ENCODE measurements at regions not wholly inside any gene's neighbourhood (a gene's known extent, or its start where the extent isn't known, plus 50 kb on each side); places are given as distances from the start of the nearest gene placed in this dataset.

DNA sequence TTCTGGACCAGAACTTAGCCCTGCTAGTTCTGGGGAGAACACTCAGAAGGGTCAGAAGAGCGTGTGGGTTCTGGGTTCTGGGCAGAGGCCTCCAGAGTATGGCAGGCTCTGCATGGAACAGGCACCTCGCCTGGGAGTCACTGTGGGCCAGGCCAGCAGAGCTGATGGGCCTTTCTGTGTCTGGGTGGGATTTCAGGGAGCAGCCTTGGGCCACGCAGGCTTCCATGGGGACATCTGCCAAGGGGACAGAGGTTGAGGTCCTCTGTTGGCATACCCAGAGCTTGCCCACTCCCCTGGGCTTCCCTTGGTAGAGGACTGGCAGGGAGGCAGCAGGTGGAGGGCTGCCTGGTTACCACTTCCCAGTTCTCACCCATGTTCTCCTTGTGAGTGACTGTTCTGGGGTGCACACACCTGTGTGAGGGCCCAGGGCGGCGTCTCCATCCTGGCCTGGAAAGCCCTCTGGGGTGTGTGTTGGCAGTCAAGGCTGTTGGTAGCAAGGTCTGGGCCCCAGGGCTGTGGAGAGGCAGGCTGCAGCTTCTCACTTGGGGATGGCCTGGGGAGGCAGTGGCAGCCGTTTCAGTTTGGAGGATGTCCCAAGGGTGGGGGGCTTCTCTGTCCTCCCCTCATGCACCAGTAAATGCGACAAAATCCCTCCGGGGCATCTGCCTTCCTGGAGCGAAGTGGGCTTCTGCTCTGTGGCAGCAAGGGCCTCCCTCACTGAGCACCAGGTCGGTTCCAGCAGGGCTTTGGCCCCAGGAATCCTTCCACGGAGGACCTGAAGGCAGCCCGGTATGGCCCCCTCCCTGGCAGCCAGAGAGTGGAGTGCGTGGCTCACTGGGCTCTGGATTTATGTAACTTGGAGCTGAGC lies 74.6 kb upstream of the HDAC4 start:
- no peak for DNase-seq (ENCODE audit: low read depth in 2 of 2)

DNA sequence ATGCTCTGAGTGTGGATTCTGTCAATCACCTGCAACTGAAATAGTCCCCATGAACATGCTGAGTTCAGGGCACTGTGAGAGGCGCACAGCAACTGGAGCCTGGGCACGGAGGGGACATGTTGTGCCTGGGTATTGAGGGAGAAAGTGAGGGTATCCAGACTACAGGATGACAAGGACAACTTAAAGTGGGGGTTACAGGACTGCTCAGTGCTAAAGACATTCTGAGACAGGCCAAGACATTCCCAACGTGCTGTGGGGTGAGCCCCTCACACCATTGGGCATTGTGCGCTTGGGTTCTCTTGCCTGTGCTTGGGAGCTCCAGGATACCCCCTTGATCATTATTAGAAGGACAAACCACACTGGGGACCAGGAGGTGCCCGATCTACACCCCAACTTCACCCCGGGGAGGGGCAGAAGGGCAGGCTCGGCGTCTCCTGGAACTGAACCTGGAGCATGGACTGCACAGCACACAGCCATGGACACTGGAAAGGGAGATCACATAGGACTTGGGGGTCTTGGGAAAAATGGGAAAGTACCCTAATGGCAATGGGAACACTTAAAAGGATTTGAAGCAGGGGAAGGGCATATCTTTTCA lies 72.5 kb upstream of the HDAC4 start:
- no peak for DNase-seq (ENCODE audit: low read depth in 2 of 2)

DNA sequence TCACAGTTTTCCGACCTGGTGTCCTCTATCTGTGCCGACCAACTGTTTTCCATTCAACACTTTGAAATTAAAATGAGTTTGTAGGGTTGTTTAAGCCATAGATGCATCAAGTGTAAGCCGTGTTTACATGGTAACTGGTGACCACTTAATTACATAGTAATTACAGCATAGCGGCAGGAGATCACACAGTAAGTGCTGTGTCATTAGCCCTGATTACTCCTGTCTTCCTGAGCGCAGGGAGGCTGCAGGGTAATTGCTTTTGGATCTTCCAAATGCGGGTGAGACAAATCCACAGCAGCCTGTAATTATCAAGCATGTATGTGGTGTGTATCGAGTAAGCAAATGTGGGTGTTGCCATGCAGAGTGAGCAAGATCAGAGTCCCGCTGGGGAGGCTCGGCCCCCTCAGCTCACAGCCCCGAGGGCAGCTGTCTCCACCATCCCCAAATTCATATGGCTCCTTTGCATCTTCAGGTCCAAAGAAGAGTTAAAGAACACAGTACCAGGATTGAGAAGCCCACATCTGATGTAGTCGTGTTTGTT lies 71.5 kb upstream of the HDAC4 start:
- no peak for DNase-seq (ENCODE audit: low read depth in 2 of 2)

DNA sequence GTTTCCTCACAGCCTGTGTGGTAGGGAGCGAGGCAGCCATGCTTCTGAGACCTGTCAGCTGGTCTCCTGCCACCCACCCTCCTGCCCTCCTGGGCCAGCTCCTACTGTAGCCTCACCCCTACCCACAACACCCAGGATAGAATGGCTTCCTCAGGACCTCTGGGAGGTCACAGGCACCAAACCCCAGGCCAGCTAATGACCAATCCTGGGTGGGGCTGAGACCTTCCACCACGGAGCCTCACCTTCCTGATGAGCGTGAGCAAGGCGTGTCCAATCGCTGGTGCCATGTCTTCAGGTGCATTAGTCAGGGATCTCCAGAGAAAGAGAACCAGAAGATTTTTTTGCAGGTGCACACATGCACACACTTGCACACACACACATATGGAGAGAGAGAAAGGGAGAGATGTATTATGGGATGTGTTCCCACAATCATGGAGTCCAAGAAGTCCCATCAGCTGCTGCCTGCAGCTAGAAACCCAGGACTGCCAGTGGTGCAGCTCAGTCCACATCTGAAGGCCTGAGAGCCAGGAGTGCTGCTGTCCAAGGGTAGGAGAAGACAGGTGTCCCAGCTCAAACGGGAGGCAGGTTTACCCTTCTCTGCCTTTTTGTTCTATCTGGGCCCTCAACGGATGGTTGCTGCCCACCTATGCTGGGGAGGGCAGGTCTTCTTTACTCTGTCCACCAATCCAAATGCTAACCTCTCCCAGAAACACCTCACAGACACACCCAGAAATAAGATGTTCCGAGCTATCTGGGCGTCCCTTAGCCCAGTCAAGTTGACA lies 70.4 kb upstream of the HDAC4 start:
- no peak for DNase-seq (ENCODE audit: low read depth in 2 of 2)

DNA sequence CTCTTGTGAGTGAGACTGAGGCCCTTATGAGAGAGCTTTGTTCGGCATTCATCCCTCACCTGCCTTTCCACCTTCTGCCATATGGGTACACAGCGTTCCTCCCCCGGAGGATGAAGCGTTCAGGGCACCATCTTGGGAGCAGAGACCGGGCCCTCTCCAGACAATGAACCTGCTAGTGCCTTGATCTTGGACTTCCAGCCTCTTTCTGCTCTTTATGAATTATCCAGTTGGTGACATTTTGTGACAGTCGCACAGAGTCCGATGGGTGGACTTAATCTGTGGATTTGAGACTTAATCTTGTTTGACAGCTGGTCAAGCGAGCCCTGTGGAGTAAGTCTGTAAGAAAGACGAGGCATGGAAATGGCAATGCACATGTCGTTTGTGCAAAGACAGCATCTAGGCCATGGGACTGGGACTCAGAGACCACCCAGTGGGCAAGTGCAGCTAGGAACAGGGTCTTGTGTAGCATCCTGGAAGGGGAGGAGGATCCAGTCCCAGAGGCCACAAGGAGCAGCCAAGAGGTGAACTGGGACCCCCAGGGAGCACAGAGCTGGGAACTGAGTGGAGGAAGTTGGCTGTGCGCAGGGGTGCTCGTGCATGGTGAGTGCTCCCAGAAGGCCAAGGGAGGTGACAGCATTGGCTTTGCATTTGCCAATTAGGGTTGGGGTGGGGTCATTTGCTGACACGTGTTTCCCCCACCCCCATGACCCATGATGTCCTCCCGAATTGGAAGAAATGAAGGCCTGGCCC lies 69.5 kb upstream of the HDAC4 start:
- no peak for DNase-seq (ENCODE audit: low read depth in 2 of 2)

DNA sequence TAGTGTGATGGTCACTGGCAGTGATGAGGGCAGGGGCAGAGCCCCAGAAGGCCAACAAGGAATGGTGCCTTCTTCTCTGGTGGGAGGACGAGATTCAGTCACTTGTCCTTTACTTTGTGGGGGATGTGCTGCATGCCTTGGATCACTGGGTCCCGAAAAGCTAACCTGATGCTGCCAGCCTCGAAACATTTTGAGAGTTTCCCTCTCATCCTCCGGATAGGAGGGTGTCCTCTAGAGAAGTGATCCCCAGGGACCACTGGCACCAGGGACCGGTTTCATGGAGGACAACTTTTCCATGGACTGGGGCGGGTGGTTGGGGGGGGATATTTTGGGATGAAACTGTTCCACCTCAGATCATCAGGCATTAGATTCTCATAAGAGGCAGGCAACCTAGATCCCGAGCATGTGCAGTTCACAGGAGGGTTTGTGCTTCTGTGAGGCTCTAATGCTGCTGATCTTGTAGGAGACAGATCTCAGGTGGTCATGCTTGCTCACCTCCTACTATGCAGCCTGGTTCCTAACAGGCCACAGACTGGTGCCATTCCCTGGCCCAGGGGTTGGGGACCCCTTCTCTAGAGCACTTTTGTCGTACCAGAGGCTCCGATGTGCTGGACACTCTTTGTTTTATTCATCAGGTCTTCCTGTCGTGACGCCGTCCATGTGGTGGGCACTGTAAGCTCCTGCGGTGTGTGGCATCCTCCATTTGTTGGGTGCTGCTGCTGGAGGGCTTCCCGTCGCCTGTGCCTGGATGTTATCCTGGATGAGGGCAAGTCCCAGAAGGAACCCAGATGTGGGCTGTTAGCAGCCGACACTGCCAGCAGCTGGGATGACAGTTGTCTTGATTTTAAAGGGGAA lies 68.5 kb upstream of the HDAC4 start:
- DNase-seq (ENCODE audit: low read depth in 2 of 2) = no peak

DNA sequence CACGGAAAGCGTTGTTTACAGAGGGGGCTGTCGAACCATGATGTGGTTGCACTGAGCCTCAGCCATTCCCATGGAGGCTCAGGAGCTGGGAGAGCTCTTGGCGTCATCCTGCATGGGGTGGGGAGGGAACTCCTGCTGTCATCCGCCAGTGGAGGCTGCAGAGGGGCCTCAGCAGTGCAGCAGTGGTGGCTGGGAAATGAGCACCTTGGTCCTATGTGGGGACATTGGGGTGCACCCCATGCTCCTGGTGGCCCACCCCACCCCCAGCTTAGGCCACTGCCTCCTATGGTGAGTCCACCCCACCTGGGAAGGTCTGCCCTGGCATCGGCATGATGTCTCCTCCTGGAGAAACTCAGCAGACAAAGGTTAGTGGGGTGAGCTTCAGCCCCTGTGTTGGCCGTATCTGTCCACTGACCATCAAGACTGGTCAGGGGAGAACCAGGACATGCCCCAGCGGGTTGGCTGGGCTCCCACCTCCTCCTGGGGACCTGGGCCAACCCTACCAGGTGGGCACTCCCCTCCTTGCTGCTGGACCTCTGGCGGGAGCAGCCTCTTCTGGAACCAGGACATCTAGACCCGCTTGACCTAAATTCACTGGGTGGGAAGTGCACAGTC lies 67.8 kb upstream of the HDAC4 start:
- DNase-seq (ENCODE audit: low read depth in 2 of 2) = no peak

DNA sequence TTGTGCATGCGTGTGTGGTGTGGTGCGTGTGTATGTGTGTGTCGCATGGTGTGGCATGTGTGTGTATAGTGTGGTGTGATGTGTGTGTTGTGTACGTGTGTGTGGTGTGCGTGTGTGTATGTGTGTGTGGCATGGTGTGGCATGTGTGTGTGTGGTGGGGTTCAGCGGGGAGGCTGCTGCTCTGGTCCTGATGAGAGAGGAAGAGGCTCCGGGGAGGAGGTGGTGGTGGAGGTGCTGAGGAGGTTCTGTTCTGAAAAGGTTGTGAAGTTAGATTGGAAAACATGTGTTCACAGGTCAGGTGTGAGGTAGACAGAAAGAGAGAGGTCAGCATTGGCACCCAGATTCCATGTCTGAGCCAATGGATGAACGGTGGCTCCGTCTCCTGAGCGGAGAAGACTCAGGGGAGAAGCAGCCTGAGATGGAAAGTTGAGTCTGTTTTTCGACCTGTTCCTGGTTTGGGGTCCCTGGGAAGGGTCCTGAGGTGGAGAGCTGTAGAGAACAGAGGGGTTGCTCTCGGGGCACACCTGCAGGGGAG lies 67.2 kb upstream of the HDAC4 start:
- no peak for DNase-seq (ENCODE audit: low read depth in 2 of 2)

DNA sequence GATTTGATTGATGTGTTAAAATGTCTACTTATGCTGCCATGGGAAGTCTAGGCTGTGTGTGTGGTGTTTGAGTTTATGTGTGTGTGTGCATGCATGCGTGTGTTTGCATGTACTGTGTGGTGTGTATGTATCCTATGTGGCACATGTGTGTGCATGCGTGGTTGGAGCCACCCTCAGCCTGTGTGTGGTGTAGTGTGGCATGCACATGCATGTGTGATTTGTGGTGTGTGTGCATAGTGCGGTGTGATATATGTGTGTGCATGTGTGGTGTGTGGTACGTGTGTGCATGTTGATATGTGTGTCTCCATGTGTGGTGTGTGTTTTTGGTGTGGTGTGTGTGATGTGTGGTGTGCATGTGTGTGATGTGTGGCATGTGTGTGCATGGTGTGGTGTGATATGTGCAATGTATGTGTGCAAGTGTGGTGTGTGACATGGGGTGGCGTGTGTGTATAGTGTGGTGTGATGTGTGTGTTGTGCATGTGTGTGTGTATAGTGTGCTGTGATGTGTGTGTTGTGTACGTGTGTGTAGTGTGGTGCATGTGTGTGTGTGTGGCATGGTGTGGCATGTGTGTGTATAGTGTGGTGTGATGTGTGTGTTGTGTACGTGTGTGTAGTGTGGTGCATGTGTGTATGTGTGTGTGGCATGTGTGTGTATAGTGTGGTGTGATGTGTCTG lies 66.6 kb upstream of the HDAC4 start:
- DNase-seq (ENCODE audit: low read depth in 2 of 2) = no peak

DNA sequence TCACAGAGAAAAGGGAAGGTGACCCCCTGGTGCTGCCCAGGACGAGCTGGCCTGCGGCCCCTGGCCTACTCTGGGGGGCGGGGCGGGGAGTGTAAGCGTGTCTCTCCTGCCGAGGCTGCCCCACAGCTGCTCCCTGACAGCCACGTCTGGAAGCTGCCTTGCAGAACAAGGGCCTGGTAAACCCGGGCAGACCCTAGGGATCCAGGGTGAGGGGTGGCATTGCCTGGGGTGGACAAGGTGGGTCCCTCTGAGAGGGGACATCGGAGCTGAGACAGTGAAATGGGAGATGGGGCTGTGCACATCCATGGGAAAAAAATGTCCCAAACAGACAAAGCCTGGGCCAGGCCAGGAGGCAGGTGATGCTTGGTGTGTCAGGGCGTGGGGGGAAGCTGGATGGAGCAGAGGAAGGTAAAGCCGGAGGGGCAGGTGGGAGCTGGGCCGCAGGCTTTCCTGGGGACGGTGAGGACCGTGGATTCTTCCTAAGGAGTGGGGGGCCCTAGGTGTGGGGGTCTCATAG lies 66.0 kb upstream of the HDAC4 start:
- DNase-seq (ENCODE audit: low read depth in 2 of 2) = no peak

DNA sequence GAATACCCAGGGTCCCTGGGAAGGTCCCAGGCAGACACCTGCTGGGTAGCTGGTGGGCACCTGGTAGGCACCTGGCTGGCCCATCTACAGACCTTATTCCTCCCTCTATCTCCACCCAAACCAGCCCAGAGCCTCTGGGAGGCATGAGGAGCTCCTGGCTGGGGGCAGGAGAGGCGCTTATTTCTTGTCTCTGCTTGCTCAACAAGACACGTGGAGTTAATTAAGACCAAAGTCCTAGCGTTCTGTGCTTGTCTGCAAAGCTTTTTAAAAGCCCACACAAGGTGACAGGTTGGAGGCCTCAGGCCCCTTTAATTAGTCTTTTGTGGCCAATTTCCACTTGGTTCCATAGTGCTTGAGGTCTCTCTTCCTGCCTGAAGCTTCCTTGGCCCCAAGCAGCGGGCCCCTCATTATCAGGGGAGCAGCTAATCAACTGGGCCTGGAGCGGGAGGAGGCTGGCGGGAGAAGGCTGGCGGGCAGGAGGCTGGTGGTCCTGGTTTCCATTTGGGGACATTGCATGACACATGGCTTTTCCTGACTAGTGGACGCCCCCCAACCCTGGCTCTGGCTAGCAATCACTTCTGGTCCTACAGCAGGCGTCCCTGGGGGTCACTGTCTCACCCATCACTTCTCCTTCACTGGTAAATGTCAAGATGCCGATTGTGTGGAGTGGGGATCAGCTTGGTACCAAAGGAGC lies 65.4 kb upstream of the HDAC4 start:
- no peak for DNase-seq (ENCODE audit: low read depth in 2 of 2)

DNA sequence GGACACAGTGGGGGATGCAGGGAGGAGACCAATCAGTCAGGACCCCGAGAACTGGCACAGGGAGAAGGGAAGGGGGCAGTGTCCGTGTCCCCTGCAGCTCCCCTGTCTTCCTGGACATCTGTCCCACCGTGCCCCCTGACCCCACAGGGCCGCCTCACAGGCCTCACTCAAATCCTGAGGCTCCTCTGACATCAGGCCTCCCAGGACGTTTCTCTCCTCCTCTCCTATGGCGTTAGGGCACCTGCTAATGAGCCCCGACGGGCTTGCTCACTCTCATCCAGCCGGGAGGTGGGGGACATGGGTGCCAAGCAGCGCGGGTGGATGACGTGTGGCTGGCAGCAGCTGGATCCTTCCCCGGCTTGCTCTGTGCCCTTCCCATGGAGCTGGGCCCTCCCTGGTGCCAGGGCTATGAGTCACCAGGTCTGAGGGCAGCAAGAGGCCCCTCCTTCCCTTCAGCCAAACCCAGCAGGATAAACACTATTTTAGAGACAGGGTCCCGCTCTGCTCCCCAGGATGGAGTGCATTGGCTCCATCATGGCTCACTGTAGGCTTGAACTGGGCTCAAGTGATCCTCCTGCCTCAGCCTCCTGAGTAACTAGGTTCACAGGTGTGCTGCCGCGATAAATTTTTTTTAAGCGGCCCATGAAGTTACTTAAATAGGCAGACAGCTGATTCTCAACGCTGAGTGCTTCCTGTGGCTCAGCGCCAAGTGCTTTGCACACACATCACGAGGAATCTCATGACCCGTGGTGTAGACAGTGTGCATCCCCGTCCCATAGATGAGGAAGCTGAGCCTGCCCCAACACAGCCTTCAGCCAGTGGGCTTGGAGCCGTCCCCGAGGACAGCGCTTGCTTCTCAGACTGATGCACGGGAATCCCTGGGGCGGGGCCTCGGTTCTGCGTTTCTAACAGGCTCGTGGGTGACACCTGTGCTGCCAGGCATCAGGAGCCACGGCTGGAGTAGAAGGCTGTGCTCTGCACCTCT lies 64.5 kb upstream of the HDAC4 start:
- no peak for DNase-seq (ENCODE audit: low read depth in 2 of 2)

DNA sequence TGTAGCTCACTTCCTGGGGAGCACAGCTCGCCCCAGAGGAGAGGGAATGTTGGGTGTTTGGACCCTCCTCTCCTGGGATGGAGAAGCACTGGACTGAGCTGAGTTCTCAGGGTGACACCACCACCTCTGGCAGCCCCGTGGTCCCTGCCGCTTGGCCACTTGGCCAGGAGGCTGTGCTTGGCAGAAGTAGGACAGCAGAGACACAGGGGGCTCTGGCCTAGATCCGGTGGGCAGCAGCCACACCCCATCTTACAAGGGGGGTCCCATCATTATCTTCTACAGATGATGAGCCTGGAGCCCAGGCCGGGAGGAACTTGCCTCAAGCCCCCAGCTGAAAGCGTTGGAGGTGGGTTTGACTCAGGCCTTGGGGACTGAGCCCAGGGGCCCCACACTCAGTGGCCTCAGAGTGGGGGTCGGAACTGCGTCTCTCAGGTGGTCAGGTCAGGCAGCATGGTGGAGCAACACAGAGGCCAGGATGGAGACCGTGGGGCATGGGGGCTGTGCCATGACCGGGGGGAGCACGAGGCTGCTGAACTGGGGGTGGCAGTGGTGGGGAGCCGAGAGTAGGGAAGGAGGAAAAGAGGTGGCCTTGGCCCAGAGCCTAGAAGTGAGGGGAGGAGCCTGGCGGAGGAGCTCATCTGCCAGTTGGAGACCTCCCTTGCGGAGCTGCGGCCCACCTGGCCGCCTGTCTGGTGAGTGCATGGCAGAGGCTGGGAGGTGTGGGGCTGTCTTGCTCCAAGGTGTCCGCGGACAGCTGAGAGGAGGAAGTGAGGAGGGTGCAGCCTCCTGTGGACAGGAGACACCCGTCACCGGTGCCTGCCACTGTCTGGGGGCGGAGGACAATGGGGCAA lies 63.6 kb upstream of the HDAC4 start:
- no peak for DNase-seq (ENCODE audit: low read depth in 2 of 2)

DNA sequence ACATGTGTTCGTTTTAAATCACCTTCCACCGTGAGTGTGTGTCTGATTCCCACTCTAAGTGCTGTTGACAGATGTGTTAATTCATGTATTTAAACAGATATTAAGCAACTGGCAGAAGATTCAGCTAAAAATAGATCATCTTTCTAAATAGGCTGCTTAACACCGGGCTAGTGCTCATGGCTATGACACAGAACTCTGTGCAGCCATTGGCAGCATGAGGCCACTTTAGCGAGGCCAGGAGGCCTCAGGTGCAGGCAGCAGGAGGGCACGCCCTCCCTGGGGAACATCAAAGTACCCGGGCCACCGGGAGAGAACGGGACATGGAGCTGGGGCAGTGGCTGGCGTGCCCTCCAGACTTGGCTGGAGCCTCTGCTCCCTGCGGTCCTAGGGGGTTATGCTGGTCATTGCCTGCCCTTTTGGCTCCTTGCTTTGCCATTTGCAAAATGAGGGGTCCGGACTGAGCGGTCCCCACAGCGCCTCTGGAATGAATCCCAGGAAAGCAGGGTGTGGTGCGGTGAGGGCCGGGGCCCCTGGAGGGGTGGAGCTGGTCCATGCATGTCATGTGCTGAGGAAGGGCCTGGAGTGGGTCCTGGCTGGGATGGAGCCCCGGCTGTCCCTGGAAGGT lies 62.8 kb upstream of the HDAC4 start:
- no peak for DNase-seq (ENCODE audit: low read depth in 2 of 2)

DNA sequence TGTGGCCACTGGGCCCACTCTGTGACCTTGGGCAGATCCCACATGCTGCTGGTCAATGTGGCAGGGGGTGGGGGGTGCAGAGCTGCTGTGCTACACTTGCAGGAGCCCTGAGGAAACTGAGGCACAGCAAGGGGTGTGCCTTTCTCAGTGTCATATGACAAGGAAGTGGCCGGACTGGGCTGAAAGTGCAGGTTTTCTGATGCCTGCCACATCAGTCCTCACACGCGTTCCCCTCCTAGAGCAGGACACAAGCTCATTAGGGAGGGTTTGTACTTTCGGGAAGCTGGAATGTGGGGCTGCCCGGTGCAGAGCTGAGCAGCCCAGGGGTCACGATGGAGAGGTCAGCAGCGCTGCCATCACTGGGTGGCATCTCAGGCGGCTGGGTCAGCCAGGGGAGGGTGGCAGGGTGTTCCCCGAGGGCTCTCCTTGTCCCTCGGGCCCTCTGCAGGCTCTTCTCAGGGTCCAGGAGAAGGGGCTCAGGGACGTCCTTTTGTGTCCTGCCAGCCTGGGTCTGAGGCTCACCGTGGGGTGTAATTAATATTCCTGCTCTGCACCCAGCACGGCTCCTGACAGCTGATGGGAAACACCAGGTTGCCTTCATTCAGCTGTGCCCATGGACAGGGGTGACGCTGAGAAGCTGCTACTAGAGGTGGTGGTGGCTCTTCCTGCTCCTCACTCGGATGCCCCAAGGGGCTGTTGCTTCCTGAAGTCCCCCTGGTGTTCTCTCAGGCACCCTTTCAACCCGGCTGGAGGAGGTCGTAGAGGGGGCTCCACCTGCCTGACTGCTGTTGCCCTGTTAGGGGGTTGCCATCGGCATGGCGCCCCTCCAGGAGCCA lies 62.1 kb upstream of the HDAC4 start:
- no peak for DNase-seq (ENCODE audit: low read depth in 2 of 2)

Data from fibroblast of skin of left biceps (primary cell).